ENCODE measurements at regions not wholly inside any gene's neighbourhood (a gene's known extent, or its start where the extent isn't known, plus 50 kb on each side); places are given as distances from the start of the nearest gene placed in this dataset.

DNA sequence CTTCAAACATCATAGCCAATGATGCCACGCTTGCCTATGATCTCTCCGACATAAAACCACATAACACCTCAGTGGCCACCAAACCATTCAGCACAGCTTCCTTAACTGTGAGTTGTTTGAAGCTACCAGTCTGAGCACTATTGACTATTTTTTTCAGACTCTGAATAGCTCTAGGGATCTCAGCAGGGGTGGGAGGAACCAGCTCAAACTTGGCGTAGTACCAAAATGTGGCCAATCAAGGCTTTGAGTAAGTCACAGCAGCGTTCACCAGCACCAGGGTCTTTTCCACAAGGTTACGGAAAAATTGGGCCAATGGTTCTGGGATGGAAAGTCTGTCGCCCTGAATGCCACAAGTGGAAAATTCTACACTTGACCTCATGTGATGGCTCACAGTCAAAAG lies 70.6 kb downstream of the SMPDL3A start:
- Histone ChIP-seq H3K9me3 (replicated peaks) (no peaks in the 10 kb centered on the region), H3K4me1 (no peaks in the 10 kb centered on the region), H3K27ac (replicated peaks) (no peak overlapping the region), H3K27me3 (ENCODE audit: low read depth) (peaks cover 52% of the 10 kb centered on the region), H3K36me3 (no peaks in the 10 kb centered on the region), H3K4me3 (no peak overlapping the region)
- intact Hi-C loops (cut with micrococcal nuclease): loop anchor here (10.0 kb wide), 1 partner anchor 455 kb away; no protein-coding TSS in a partner anchor
- no peak for DNase-seq
- TF ChIP-seq, protein P1, sequence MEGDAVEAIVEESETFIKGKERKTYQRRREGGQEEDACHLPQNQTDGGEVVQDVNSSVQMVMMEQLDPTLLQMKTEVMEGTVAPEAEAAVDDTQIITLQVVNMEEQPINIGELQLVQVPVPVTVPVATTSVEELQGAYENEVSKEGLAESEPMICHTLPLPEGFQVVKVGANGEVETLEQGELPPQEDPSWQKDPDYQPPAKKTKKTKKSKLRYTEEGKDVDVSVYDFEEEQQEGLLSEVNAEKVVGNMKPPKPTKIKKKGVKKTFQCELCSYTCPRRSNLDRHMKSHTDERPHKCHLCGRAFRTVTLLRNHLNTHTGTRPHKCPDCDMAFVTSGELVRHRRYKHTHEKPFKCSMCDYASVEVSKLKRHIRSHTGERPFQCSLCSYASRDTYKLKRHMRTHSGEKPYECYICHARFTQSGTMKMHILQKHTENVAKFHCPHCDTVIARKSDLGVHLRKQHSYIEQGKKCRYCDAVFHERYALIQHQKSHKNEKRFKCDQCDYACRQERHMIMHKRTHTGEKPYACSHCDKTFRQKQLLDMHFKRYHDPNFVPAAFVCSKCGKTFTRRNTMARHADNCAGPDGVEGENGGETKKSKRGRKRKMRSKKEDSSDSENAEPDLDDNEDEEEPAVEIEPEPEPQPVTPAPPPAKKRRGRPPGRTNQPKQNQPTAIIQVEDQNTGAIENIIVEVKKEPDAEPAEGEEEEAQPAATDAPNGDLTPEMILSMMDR (IDR thresholded peaks at IDR 0.05; ENCODE audit: borderline replicate concordance): no peak

DNA sequence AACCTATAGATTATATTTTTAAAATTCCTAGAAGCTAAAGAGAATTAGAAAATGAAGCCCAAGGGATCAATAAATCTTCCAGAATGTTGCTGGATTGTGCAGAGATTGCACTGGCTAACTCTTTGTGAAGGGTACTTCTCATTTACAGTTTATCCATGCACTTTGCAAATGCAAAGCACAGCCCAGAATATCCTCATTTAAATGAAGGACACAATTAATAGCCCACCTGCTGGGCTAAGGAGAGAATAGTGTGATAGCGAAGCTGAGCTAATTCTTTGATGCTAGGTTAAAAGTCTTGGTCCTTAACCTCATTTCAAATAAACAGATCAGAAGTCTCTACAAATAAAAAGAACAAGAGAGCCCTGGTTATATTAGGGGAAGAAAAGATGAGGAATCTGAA lies 72.5 kb downstream of the SMPDL3A start:
- no peak for DNase-seq
- no peaks in the 10 kb centered on the region for H3K36me3 ChIP-seq
- no peak overlapping the region for H3K4me3 ChIP-seq
- H3K4me1 ChIP-seq: no peaks in the 10 kb centered on the region
- peaks cover 45% of the 10 kb centered on the region for H3K27me3 ChIP-seq (ENCODE audit: low read depth)
- H3K27ac ChIP-seq (replicated peaks): no peak overlapping the region
- H3K9me3 ChIP-seq (replicated peaks): no peaks in the 10 kb centered on the region
- TF ChIP-seq, protein P1 (IDR thresholded peaks at IDR 0.05; ENCODE audit: borderline replicate concordance): no peak
- intact Hi-C loops (cut with micrococcal nuclease): loop anchor here (10.0 kb wide), 1 partner anchor 453 kb away; no protein-coding TSS in a partner anchor

DNA sequence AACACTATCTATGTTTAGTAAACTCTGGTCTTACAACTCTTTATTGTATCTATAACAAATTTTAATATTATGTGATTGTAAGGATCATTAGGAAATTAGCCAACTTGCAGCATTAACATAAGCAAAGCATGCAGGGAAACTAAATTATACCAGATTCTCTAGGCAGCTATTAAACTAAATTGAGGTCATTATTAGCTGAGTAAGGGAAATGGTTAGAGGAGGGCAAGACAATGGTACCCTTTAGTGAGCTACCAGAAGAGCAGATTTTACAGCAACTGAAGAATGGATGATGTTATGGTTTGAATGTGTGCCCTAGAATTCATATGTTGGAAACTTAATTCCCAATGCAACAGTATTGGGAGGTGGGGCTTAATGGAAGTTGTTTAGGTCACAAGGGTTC lies 79.1 kb downstream of the SMPDL3A start:
- Histone ChIP-seq H3K36me3 (no peaks in the 10 kb centered on the region), H3K9me3 (replicated peaks) (no peaks in the 10 kb centered on the region), H3K27ac (replicated peaks) (no peak overlapping the region), H3K4me3 (no peak overlapping the region), H3K27me3 (ENCODE audit: low read depth) (peaks cover 18% of the 10 kb centered on the region), H3K4me1 (no peaks in the 10 kb centered on the region)
- TF ChIP-seq, protein P1 (IDR thresholded peaks at IDR 0.05; ENCODE audit: borderline replicate concordance): no peak
- intact Hi-C loops (cut with micrococcal nuclease): loop anchor here (10.0 kb wide), 1 partner anchor 447 kb away; no protein-coding TSS in a partner anchor
- no peak for DNase-seq

DNA sequence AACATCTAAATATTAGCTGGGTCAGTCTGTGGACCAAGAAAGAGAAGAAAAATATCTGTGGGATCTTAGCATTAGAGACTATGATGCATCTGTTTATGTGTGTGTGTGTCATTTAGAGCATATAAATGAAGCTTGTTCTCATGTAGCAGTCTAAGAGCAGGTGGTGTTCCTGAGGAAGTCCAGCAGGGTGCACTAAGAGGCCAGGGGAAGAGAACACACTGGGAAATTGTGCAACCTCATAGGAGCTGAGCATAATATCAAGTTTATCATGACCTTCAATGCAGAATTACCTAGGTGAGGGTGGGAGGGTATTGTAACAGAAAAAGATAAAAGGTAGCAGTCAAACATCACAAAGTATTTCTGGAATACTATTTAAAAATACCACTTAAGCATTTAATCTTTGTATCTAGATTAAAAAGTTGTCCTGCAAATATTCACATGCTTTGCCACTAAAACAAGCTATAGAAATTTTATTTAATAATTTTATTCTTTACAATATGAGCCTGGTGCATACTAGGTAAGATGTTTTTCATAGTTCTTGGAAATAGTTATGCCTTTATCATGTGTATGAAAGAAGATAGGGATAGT lies 80.5 kb downstream of the SMPDL3A start:
- TF ChIP-seq, protein P1 (IDR thresholded peaks at IDR 0.05; ENCODE audit: borderline replicate concordance): peak; percentile 69

DNA sequence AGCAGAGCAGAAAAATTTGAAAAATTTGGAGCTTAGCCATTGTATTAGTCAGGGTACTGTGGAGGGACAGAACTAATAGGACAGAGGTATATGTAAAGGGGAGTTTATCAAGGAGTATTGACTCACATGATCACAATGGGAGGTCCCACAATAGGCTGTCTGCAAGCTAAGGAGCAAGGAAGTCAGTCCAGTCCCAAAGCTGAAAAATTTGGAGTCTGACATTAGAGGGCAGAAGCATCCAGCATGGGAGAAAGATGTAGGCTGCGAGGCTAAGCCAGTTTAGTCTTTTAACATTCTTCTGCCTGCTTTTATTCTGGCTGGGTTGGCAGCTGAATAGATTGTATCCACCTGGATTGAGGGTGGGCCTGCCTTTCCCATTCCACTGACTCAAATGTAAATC lies 82.0 kb downstream of the SMPDL3A start:
- Histone ChIP-seq H3K9me3 (replicated peaks) (no peaks in the 10 kb centered on the region), H3K27ac (replicated peaks) (no peak overlapping the region), H3K4me1 (no peaks in the 10 kb centered on the region), H3K36me3 (no peaks in the 10 kb centered on the region), H3K4me3 (no peak overlapping the region), H3K27me3 (ENCODE audit: low read depth) (peaks cover 13% of the 10 kb centered on the region)
- TF ChIP-seq, protein P1 (IDR thresholded peaks at IDR 0.05; ENCODE audit: borderline replicate concordance): no peak
- DNase-seq: no peak
- intact Hi-C loops (cut with micrococcal nuclease): no loop called here

More for the DNA sequence above, 80.5 kb downstream of the SMPDL3A start:
- Histone ChIP-seq H3K27me3 (ENCODE audit: low read depth) (peaks cover 18% of the 10 kb centered on the region), H3K9me3 (replicated peaks) (no peaks in the 10 kb centered on the region), H3K36me3 (no peaks in the 10 kb centered on the region), H3K27ac (replicated peaks) (no peak overlapping the region), H3K4me3 (no peak overlapping the region), H3K4me1 (no peaks in the 10 kb centered on the region)
- intact Hi-C loops (cut with micrococcal nuclease): loop anchor here (10.0 kb wide), 1 partner anchor 445 kb away; no protein-coding TSS in a partner anchor
- DNase-seq: no peak
